ENCODE measurements at regions not wholly inside any gene's neighbourhood (a gene's known extent, or its start where the extent isn't known, plus 50 kb on each side); places are given as distances from the start of the nearest gene placed in this dataset.
"Not testable (repeated sequence)": the region's sequence is repeated elsewhere in the genome, so short reads cannot be mapped to it uniquely, and the experiment has no call there.

GRCh38 chr9:126162611-126163381 lies 163.8 kb upstream of the MVB12B start:
- DNase-seq = no peak
- TF ChIP-seq GATA1 (IDR thresholded peaks at IDR 0.05; ENCODE audit: low read depth, low read length) (no peak), POLR2A (IDR thresholded peaks at IDR 0.05; ENCODE audit: low read length) (no peak)

- TF ChIP-seq POLR2A (IDR thresholded peaks at IDR 0.05; ENCODE audit: low read length) (no peak), GATA1 (IDR thresholded peaks at IDR 0.05; ENCODE audit: low read depth, low read length) (no peak)
- DNase-seq = no peak
These were observed 161.7 kb upstream of the MVB12B start for GRCh38 chr9:126164796-126165525.

GRCh38 chr9:126165755-126166154 lies 160.9 kb upstream of the MVB12B start:
- no peak for DNase-seq
- TF ChIP-seq POLR2A (IDR thresholded peaks at IDR 0.05; ENCODE audit: low read length) = no peak
- TF ChIP-seq GATA1 (IDR thresholded peaks at IDR 0.05; ENCODE audit: low read depth, low read length) = no peak

- TF ChIP-seq POLR2A (IDR thresholded peaks at IDR 0.05; ENCODE audit: low read length) (no peak), GATA1 (IDR thresholded peaks at IDR 0.05; ENCODE audit: low read depth, low read length) (no peak)
- no peak for DNase-seq
These were observed 160.3 kb upstream of the MVB12B start for GRCh38 chr9:126166291-126166690.

- no peak for TF ChIP-seq GATA1 (IDR thresholded peaks at IDR 0.05; ENCODE audit: low read depth, low read length)
These were observed 159.8 kb upstream of the MVB12B start for GRCh38 chr9:126166866-126167265.

GRCh38 chr9:126169736-126170135 lies 156.9 kb upstream of the MVB12B start:
- DNase-seq = no peak
- no peak for TF ChIP-seq POLR2A (IDR thresholded peaks at IDR 0.05; ENCODE audit: low read length)
- TF ChIP-seq GATA1 (IDR thresholded peaks at IDR 0.05; ENCODE audit: low read depth, low read length) = no peak

More at GRCh38 chr9:126166866-126167265, 159.8 kb upstream of the MVB12B start:
- no peak for DNase-seq

- DNase-seq = no peak
- TF ChIP-seq GATA1 (IDR thresholded peaks at IDR 0.05; ENCODE audit: low read depth, low read length) (no peak), POLR2A (IDR thresholded peaks at IDR 0.05; ENCODE audit: low read length) (no peak)
These were observed 156.3 kb upstream of the MVB12B start for GRCh38 chr9:126170286-126170823.

- TF ChIP-seq POLR2A (IDR thresholded peaks at IDR 0.05; ENCODE audit: low read length) = no peak
- TF ChIP-seq GATA1 (IDR thresholded peaks at IDR 0.05; ENCODE audit: low read depth, low read length) = no peak
- no peak for DNase-seq
These were observed 155.0 kb upstream of the MVB12B start for GRCh38 chr9:126171641-126172040.

GRCh38 chr9:126173401-126173800 lies 153.2 kb upstream of the MVB12B start:
- no peak for TF ChIP-seq GATA1 (IDR thresholded peaks at IDR 0.05; ENCODE audit: low read depth, low read length)
- no peak for DNase-seq

GRCh38 chr9:126173929-126174328 lies 152.7 kb upstream of the MVB12B start:
- no peak for DNase-seq
- TF ChIP-seq POLR2A (IDR thresholded peaks at IDR 0.05; ENCODE audit: low read length) (no peak), GATA1 (IDR thresholded peaks at IDR 0.05; ENCODE audit: low read depth, low read length) (no peak)

GRCh38 chr9:126183266-126183665 lies 143.4 kb upstream of the MVB12B start:
- DNase-seq = no peak
- TF ChIP-seq POLR2A (IDR thresholded peaks at IDR 0.05; ENCODE audit: low read length) = no peak
- no peak for TF ChIP-seq GATA1 (IDR thresholded peaks at IDR 0.05; ENCODE audit: low read depth, low read length)

GRCh38 chr9:126190994-126191393 lies 135.6 kb upstream of the MVB12B start:
- DNase-seq = not testable (repeated sequence)

GRCh38 chr9:126198854-126199253 lies 127.8 kb upstream of the MVB12B start:
- TF ChIP-seq POLR2A (IDR thresholded peaks at IDR 0.05; ENCODE audit: low read length) (no peak), GATA1 (IDR thresholded peaks at IDR 0.05; ENCODE audit: low read depth, low read length) (no peak)
- peak in 1 of 2 experiments; percentile 14 for DNase-seq

- TF ChIP-seq POLR2A (IDR thresholded peaks at IDR 0.05; ENCODE audit: low read length) = no peak
- TF ChIP-seq GATA1 (IDR thresholded peaks at IDR 0.05; ENCODE audit: low read depth, low read length) = no peak
- no peak for DNase-seq
These were observed 123.3 kb upstream of the MVB12B start for GRCh38 chr9:126203313-126203712.

GRCh38 chr9:126204197-126204596 lies 122.4 kb upstream of the MVB12B start:
- TF ChIP-seq POLR2A (IDR thresholded peaks at IDR 0.05; ENCODE audit: low read length) (no peak), GATA1 (IDR thresholded peaks at IDR 0.05; ENCODE audit: low read depth, low read length) (no peak)
- no peak for DNase-seq

Data from erythroblast (primary cell).